Tibial nerve (tissue), 3 donors: ENCODE measurements at regions not wholly inside any gene's neighbourhood (a gene's known extent, or its start where the extent isn't known, plus 50 kb on each side); places are given as distances from the start of the nearest gene placed in this dataset.

Experiments used
- CTCF ChIP-seq, 5 experiments: fragments of 200-600 bp in 3 of 5; fragments of 450-650 bp in 2 of 5; sonication (generic) in 3 of 5; IDR thresholded peaks; one replicate each; pipeline ENCODE4 v1.5.1; 2016 to 2019; ENCODE audit warnings: antibody characterized with exemption in 5 of 5, mild to moderate bottlenecking in 3 of 5, moderate library complexity in 2 of 5
- POLR2A ChIP-seq, 2 donors: fragments of 450-650 bp; IDR thresholded peaks; one replicate each; pipeline ENCODE4 v1.6.1; 2017; ENCODE audit warnings: antibody characterized with exemption in 2 of 2, mild to moderate bottlenecking in 2 of 2, moderate library complexity in 2 of 2

GRCh38 chr13:88112526-88112925 is 441.4 kb downstream of the SLITRK5 start:
- no peak for TF ChIP-seq POLR2A (IDR thresholded peaks at IDR 0.05)
- TF ChIP-seq CTCF (IDR thresholded peaks at IDR 0.05): no peak
